ENCODE measurements at regions not wholly inside any gene's neighbourhood (a gene's known extent, or its start where the extent isn't known, plus 50 kb on each side); places are given as distances from the start of the nearest gene placed in this dataset.

DNA sequence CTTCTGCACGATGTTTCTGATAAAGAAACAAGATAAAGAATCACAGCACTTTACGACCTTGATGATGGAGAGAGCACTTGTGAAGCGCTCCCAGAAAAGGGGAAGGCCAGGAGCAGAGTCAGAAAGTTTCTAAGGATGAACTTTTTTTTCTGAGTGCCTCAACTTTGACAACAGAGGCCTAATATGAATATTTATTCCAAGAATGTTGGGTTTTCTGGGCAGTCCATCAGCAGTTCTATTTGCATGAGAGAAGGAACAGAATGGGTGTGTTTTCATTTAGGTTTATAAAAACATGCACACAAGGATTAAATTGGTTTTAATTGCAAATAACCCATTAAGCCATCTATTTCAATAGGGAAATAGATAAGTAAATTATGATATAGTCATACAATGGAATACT, 204.9 kb downstream of the SIM1 start:
- DNase-seq (ENCODE audit: low read depth): no peak
- no peak overlapping the region for H3K4me3 ChIP-seq (ENCODE audit: low read depth, low read length)
- TF ChIP-seq, protein P1, sequence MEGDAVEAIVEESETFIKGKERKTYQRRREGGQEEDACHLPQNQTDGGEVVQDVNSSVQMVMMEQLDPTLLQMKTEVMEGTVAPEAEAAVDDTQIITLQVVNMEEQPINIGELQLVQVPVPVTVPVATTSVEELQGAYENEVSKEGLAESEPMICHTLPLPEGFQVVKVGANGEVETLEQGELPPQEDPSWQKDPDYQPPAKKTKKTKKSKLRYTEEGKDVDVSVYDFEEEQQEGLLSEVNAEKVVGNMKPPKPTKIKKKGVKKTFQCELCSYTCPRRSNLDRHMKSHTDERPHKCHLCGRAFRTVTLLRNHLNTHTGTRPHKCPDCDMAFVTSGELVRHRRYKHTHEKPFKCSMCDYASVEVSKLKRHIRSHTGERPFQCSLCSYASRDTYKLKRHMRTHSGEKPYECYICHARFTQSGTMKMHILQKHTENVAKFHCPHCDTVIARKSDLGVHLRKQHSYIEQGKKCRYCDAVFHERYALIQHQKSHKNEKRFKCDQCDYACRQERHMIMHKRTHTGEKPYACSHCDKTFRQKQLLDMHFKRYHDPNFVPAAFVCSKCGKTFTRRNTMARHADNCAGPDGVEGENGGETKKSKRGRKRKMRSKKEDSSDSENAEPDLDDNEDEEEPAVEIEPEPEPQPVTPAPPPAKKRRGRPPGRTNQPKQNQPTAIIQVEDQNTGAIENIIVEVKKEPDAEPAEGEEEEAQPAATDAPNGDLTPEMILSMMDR (conservative IDR thresholded peaks at IDR 0.05; ENCODE audit: low read depth, low read length): no peak

DNA sequence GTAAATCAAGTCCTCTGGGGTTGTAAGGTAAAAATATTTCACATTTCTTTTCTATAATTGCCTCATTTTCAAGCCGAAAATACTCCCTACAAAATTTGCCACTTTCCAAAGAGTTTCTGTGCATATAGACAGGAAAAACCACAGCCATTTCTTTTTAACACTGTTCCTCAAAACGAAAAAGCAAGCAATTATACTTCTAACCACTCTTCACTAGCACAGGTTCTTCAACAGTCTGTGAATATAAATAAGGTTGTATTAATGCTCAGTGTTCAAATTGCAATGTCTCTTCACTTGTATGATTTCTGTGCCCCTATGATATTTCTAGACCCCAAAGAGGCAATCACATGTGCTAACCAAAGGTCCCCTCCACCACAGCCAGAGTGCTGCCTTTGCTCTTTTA, 206.0 kb downstream of the SIM1 start:
- H3K4me3 ChIP-seq (ENCODE audit: low read depth, low read length): no peak overlapping the region
- TF ChIP-seq, protein P1 (conservative IDR thresholded peaks at IDR 0.05; ENCODE audit: low read depth, low read length): no peak
- DNase-seq (ENCODE audit: low read depth): no peak

DNA sequence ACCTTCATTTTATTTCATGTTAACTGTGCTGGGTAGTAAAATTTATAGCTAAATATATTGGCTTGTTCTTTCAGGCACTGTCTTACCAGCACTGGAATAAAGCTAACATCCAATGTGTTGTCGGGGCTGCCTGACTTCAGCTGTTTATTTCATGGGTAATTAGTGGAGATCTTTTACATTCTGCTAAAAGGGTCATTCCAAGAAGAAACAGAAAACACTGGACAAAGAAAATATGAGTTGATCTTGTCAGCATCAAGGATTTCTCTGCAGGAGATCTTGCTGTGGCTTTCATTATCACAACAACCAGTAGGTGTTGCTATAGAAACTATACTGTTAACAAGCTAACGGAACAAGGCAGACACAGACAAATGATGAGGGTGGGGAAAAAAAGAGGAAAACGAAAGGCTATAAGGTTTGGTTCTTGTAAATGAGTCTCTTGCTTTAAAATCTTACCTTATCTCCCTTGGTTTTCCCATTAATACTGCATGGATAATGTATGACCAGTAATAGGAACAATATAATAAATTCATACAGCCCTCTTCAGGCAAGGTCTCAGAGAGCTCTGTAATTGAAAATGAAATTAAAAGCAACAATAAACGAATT, 206.8 kb downstream of the SIM1 start:
- TF ChIP-seq, protein P1 (conservative IDR thresholded peaks at IDR 0.05; ENCODE audit: low read depth, low read length): no peak
- H3K4me3 ChIP-seq (ENCODE audit: low read depth, low read length): peak overlapping the region; percentile 43
- DNase-seq (ENCODE audit: low read depth): peak; percentile 91

DNA sequence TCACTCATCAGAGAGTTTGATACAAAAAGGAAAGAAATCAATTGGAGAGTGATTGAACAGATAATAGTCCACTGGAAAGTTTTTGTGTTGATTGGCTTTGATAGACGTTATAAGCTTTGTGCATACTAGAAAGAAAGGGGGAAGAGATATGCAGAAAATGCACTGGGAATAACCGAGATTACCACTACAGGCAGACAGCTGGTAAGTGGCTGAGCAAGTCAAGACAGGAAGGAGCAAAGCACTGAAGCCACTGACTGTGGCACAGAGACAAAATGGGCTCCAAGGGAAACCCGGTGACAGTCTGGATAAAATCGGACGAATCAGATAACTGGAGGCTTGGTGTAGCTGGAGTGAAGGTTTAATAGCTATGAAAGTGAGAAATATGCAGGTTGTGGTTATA, 209.0 kb downstream of the SIM1 start:
- TF ChIP-seq, protein P1 (conservative IDR thresholded peaks at IDR 0.05; ENCODE audit: low read depth, low read length): no peak
- no peak for DNase-seq (ENCODE audit: low read depth)
- H3K4me3 ChIP-seq (ENCODE audit: low read depth, low read length): no peak overlapping the region

DNA sequence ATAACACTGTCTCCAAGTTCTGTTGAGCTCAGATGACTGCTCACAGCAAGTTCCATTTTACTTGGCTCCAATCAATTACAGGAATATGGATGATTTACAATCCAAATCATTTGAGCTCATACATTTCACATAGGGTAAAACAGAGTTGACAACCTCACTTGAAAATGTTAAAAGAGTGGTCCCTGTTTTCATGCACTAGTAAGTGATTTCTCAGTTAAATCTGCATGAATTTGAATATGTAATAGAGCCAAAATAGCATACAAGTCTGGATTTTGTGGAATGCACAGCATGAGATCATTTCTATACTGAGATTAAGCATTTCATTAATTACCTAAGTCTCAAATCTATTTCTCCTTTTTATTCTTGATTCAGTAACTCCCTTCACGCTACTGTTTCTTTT, 217.6 kb downstream of the SIM1 start:
- no peak overlapping the region for H3K4me3 ChIP-seq (ENCODE audit: low read depth, low read length)
- no peak for DNase-seq (ENCODE audit: low read depth)
- TF ChIP-seq, protein P1 (conservative IDR thresholded peaks at IDR 0.05; ENCODE audit: low read depth, low read length): no peak

DNA sequence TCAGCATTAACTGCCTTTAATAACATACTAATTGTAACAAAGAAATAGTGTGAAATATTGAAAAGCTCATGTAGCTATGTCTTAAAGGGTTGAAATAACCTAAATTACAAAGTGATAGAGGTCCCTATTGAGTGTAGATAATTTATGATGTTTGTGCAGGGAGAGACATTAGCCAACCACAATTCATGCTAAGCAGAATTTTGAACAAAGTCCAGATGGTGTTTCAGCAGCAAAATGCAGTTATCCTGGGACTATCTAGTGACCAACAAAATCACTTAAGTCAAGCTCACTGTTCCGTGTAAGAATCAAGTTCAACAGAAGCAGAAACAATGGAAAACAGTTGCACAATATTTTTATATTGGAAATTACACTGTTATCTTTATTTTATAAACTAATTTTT, 218.5 kb downstream of the SIM1 start:
- H3K4me3 ChIP-seq (ENCODE audit: low read depth, low read length): no peak overlapping the region
- TF ChIP-seq, protein P1 (conservative IDR thresholded peaks at IDR 0.05; ENCODE audit: low read depth, low read length): no peak
- no peak for DNase-seq (ENCODE audit: low read depth)

DNA sequence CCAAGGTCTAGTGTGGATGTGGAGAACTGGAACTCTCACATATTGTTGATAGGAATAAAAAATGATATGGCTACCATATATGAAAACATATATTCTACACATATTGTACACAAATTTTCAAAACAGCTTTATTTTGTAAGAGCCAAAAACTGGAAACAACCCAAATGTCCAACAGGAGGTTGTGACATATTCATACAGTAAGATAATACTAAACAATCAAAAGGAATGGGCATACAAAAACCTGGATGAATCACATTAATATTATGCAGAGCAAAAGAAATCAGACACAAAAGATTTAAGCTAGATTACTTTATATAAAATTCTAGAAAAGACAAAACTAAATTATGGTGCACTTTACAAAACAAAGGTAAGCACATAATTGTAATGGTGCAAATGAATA, 223.9 kb downstream of the SIM1 start:
- TF ChIP-seq, protein P1 (conservative IDR thresholded peaks at IDR 0.05; ENCODE audit: low read depth, low read length): no peak
- no peak overlapping the region for H3K4me3 ChIP-seq (ENCODE audit: low read depth, low read length)
- no peak for DNase-seq (ENCODE audit: low read depth)

Data from choroid plexus epithelial cell (primary cell).